ENCODE measurements at regions not wholly inside any gene's neighbourhood (a gene's known extent, or its start where the extent isn't known, plus 50 kb on each side); places are given as distances from the start of the nearest gene placed in this dataset.
"Not testable (repeated sequence)": the region's sequence is repeated elsewhere in the genome, so short reads cannot be mapped to it uniquely, and the experiment has no call there.

GRCh38 chr20:18876394-18876793 is 62.8 kb downstream of the SCP2D1 start:
- H3K27ac ChIP-seq; ATAC-seq; H3K36me3 ChIP-seq; H3K27me3 ChIP-seq; H3K4me1 ChIP-seq; DNase-seq; intact Hi-C loops (cut with DNase I); H3K4me3 ChIP-seq: not testable (repeated sequence)
- H3K9me3 ChIP-seq = peaks cover 0 to 18% of the 10 kb centered on the region in 2 donors

- ATAC-seq (no peak), DNase-seq (no peak)
- Histone ChIP-seq H3K4me3 (no peak overlapping the region), H3K4me1 (no peaks in the 10 kb centered on the region), H3K9me3 (peaks cover 0 to 5% of the 10 kb centered on the region in 2 donors), H3K36me3 (no peaks in the 10 kb centered on the region), H3K27ac (no peak overlapping the region), H3K27me3 (no peaks in the 10 kb centered on the region)
- TF ChIP-seq CTCF (IDR thresholded peaks at IDR 0.05) = no peak
- intact Hi-C loops (cut with DNase I) = no loop called here
These were observed 65.7 kb downstream of the SCP2D1 start for GRCh38 chr20:18879262-18879661.

GRCh38 chr20:18886756-18887155 is 73.2 kb downstream of the SCP2D1 start:
- intact Hi-C loops (cut with DNase I) = no loop called here
- ATAC-seq = no peak
- DNase-seq = no peak
- H3K36me3 ChIP-seq = no peaks in the 10 kb centered on the region
- H3K4me1 ChIP-seq = no peaks in the 10 kb centered on the region
- no peaks in the 10 kb centered on the region for H3K9me3 ChIP-seq
- H3K4me3 ChIP-seq = no peak overlapping the region
- H3K27me3 ChIP-seq = no peaks in the 10 kb centered on the region
- TF ChIP-seq CTCF (IDR thresholded peaks at IDR 0.05) = no peak
- H3K27ac ChIP-seq = no peak overlapping the region

GRCh38 chr20:18901980-18902737 is 88.6 kb downstream of the SCP2D1 start:
- Histone ChIP-seq H3K4me3 (no peak overlapping the region), H3K27ac (no peak overlapping the region), H3K4me1 (no peaks in the 10 kb centered on the region), H3K36me3 (no peaks in the 10 kb centered on the region), H3K9me3 (no peaks in the 10 kb centered on the region), H3K27me3 (no peaks in the 10 kb centered on the region)
- no peak for DNase-seq
- intact Hi-C loops (cut with DNase I) = no loop called here
- no peak for TF ChIP-seq CTCF (IDR thresholded peaks at IDR 0.05)
- ATAC-seq = no peak

GRCh38 chr20:18904192-18904591 is 90.6 kb downstream of the SCP2D1 start:
- Histone ChIP-seq H3K27ac (no peak overlapping the region), H3K9me3 (no peaks in the 10 kb centered on the region), H3K36me3 (no peaks in the 10 kb centered on the region), H3K4me1 (no peaks in the 10 kb centered on the region), H3K4me3 (no peak overlapping the region), H3K27me3 (no peaks in the 10 kb centered on the region)
- DNase-seq = no peak
- no peak for ATAC-seq
- TF ChIP-seq CTCF (IDR thresholded peaks at IDR 0.05) = no peak
- intact Hi-C loops (cut with DNase I) = no loop called here

- no peak overlapping the region for H3K27ac ChIP-seq
- H3K27me3 ChIP-seq = no peaks in the 10 kb centered on the region
- no peaks in the 10 kb centered on the region for H3K36me3 ChIP-seq
- no peak for ATAC-seq
- peak in 1 of 4 donors; percentile 3 for DNase-seq
- no peak overlapping the region for H3K4me3 ChIP-seq
- TF ChIP-seq CTCF (IDR thresholded peaks at IDR 0.05) = no peak
- H3K4me1 ChIP-seq = no peaks in the 10 kb centered on the region
- no peaks in the 10 kb centered on the region for H3K9me3 ChIP-seq
- intact Hi-C loops (cut with DNase I) = no loop called here
These were observed 91.0 kb downstream of the SCP2D1 start for GRCh38 chr20:18904624-18905023.

All from left lung (tissue), 4 donors.